ENCODE measurements at regions not wholly inside any gene's neighbourhood (a gene's known extent, or its start where the extent isn't known, plus 50 kb on each side); places are given as distances from the start of the nearest gene placed in this dataset.

DNA sequence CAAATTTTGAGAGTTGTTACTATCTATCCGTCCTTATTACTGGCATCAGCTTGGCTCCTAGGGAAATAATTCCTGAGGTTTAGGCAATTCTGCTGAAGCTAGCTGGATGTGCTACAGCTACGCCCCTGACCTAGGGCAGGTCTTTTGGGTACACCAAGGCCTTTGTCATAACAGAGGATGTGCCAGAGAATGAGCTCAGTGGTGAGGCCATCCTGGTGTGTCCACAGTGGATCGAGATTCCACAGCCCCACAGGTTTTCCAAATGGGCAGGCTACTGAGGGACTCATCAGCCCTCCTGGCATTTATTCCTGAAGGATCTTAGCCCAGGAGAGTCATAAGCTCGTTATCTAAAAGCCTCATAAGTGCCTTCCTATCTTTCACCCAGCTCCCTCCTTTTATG is 475.2 kb upstream of the USP24 start:
- TF ChIP-seq, protein P1, sequence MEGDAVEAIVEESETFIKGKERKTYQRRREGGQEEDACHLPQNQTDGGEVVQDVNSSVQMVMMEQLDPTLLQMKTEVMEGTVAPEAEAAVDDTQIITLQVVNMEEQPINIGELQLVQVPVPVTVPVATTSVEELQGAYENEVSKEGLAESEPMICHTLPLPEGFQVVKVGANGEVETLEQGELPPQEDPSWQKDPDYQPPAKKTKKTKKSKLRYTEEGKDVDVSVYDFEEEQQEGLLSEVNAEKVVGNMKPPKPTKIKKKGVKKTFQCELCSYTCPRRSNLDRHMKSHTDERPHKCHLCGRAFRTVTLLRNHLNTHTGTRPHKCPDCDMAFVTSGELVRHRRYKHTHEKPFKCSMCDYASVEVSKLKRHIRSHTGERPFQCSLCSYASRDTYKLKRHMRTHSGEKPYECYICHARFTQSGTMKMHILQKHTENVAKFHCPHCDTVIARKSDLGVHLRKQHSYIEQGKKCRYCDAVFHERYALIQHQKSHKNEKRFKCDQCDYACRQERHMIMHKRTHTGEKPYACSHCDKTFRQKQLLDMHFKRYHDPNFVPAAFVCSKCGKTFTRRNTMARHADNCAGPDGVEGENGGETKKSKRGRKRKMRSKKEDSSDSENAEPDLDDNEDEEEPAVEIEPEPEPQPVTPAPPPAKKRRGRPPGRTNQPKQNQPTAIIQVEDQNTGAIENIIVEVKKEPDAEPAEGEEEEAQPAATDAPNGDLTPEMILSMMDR (conservative IDR thresholded peaks at IDR 0.05; ENCODE audit: low read length): no peak
- no peak for TF ChIP-seq EZH2phosphoT487 (IDR thresholded peaks at IDR 0.05; ENCODE audit: borderline replicate concordance, low read depth, low read length)
